Endodermal cell (in vitro differentiated cells): ENCODE measurements at regions not wholly inside any gene's neighbourhood (a gene's known extent, or its start where the extent isn't known, plus 50 kb on each side); places are given as distances from the start of the nearest gene placed in this dataset.
A peak's percentile ranks its signal among the peaks of the same experiment; 100 is the strongest.
"Not testable (repeated sequence)": the region's sequence is repeated elsewhere in the genome, so short reads cannot be mapped to it uniquely, and the experiment has no call there.

Experiments
- DNase-seq: peaks from one replicate; pipeline ENCODE4 v3.0.0-alpha.2; 2017
- H3K27ac ChIP-seq: 2 replicates; pipeline ENCODE4 v1.5.1; 2013; ENCODE audit warnings: mild to moderate bottlenecking, low read depth, low read length, moderate library complexity
- H3K27me3 ChIP-seq: 2 replicates; pipeline ENCODE4 v1.6.1; 2013; ENCODE audit warnings: mild to moderate bottlenecking, low read length, moderate library complexity; ENCODE audit not compliant: insufficient read depth, control insufficient read depth, poor library complexity, severe bottlenecking
- H3K36me3 ChIP-seq: 2 replicates; pipeline ENCODE4 v1.7.0; 2013; ENCODE audit warnings: mild to moderate bottlenecking, low read length, moderate library complexity; ENCODE audit not compliant: control insufficient read depth, insufficient read depth
- H3K4me1 ChIP-seq: one replicate; pipeline ENCODE4 v1.7.0; 2013; ENCODE audit warnings: low read length; ENCODE audit not compliant: control insufficient read depth, insufficient read depth
- H3K4me3 ChIP-seq: 2 replicates; pipeline ENCODE4 v1.5.1; 2013; ENCODE audit warnings: mild to moderate bottlenecking, low read length, moderate library complexity
- H3K9ac ChIP-seq: 2 replicates; pipeline ENCODE4 v1.6.1; 2013; ENCODE audit warnings: mild to moderate bottlenecking, low read length, moderate library complexity; ENCODE audit not compliant: poor library complexity, severe bottlenecking; ENCODE audit errors: extremely low read depth
- H3K9me3 ChIP-seq: 2 replicates; pipeline ENCODE4 v1.6.1; 2013; ENCODE audit warnings: mild to moderate bottlenecking, low read length, moderate library complexity; ENCODE audit not compliant: control insufficient read depth
- H3K27ac Mint-ChIP-seq: 2 replicates; pipeline ENCODE4 v1.8.0; 2020; ENCODE audit warnings: mixed read lengths
- H3K27me3 Mint-ChIP-seq: 2 replicates; pipeline ENCODE4 v1.8.0; 2021; ENCODE audit warnings: mild to moderate bottlenecking, mixed read lengths; ENCODE audit not compliant: insufficient read depth
- H3K36me3 Mint-ChIP-seq: 2 replicates; pipeline ENCODE4 v1.8.0; 2020; ENCODE audit warnings: low read depth, mixed read lengths
- H3K4me1 Mint-ChIP-seq: 2 replicates; pipeline ENCODE4 v1.8.0; 2020; ENCODE audit warnings: mixed read lengths
- H3K4me3 Mint-ChIP-seq: 2 replicates; pipeline ENCODE4 v1.8.0; 2020; ENCODE audit warnings: mild to moderate bottlenecking, moderate library complexity, mixed read lengths
- H3K9me3 Mint-ChIP-seq: 2 replicates; pipeline ENCODE4 v1.8.0; 2020; ENCODE audit warnings: mild to moderate bottlenecking, mixed read lengths
- CTCF ChIP-seq: fragments of 200-600 bp; sonication (generic); conservative IDR thresholded peaks from 2 replicates; pipeline ENCODE4 v1.5.0; 2021; ENCODE audit warnings: antibody characterized with exemption, mild to moderate bottlenecking
- WGBS, 2 experiments: methylation state at CpG; one replicate each; pipeline versions ENCODE4 v1.1.5 to v1.1.7; 2013; ENCODE audit warnings: missing lambda C conversion rate in 2 of 2, mixed read lengths in 1 of 2; ENCODE audit not compliant: insufficient coverage in 1 of 2, insufficient read length in 1 of 2; 5-methylcytosine and 5-hydroxymethylcytosine counted together

- no peaks in the 10 kb centered on the region for H3K9me3 ChIP-seq
- no peak overlapping the region for H3K27ac ChIP-seq
- H3K4me3 Mint-ChIP-seq = no peak overlapping the region
- WGBS, 2 experiments = 78 to 83% methylated on average over 1 to 2 of the region's 3 CpGs
- no peaks in the 10 kb centered on the region for H3K27me3 Mint-ChIP-seq
- H3K9me3 Mint-ChIP-seq = no peaks in the 10 kb centered on the region
- H3K36me3 ChIP-seq = no peaks in the 10 kb centered on the region
- TF ChIP-seq CTCF = peak; percentile 84
- DNase-seq = no peak
- no peak overlapping the region for H3K4me3 ChIP-seq
- H3K4me1 ChIP-seq = peaks cover 15% of the 10 kb centered on the region
- H3K9ac ChIP-seq = no peak overlapping the region
- H3K4me1 Mint-ChIP-seq = peaks cover 35% of the 10 kb centered on the region
- no peaks in the 10 kb centered on the region for H3K36me3 Mint-ChIP-seq
- no peak overlapping the region for H3K27ac Mint-ChIP-seq
- no peaks in the 10 kb centered on the region for H3K27me3 ChIP-seq
Observed at GRCh38 chr11:45405916-45406670, 120.0 kb upstream of the SYT13 start.

GRCh38 chr11:45403521-45403920 lies 117.4 kb upstream of the SYT13 start:
- not testable (repeated sequence) for DNase-seq, H3K9ac ChIP-seq, H3K27me3 ChIP-seq, H3K27ac Mint-ChIP-seq, H3K27ac ChIP-seq, H3K36me3 ChIP-seq, H3K4me3 ChIP-seq, H3K4me3 Mint-ChIP-seq, H3K36me3 Mint-ChIP-seq, H3K9me3 ChIP-seq, H3K9me3 Mint-ChIP-seq, H3K27me3 Mint-ChIP-seq
- H3K4me1 Mint-ChIP-seq = peaks cover 24% of the 10 kb centered on the region
- 60 to 86% methylated on average over 1 of the region's 1 CpG for WGBS, 2 experiments
- peaks cover 11% of the 10 kb centered on the region for H3K4me1 ChIP-seq

GRCh38 chr11:45402049-45402630 lies 116.0 kb upstream of the SYT13 start:
- H3K9ac ChIP-seq = no peak overlapping the region
- no peaks in the 10 kb centered on the region for H3K9me3 ChIP-seq
- no peak overlapping the region for H3K27ac ChIP-seq
- Mint-ChIP-seq H3K27ac (no peak overlapping the region), H3K4me1 (peaks cover 12% of the 10 kb centered on the region), H3K4me3 (no peak overlapping the region), H3K36me3 (no peaks in the 10 kb centered on the region), H3K27me3 (no peaks in the 10 kb centered on the region), H3K9me3 (no peaks in the 10 kb centered on the region)
- 100% methylated on average over 1 of the region's 1 CpG; no CpG with 5 or more reads in 1 of the 2 experiments for WGBS, 2 experiments
- peaks cover 5% of the 10 kb centered on the region for H3K4me1 ChIP-seq
- no peak overlapping the region for H3K4me3 ChIP-seq
- H3K27me3 ChIP-seq = no peaks in the 10 kb centered on the region
- H3K36me3 ChIP-seq = no peaks in the 10 kb centered on the region
- no peak for DNase-seq
- TF ChIP-seq CTCF = no peak
